ENCODE measurements at regions not wholly inside any gene's neighbourhood (a gene's known extent, or its start where the extent isn't known, plus 50 kb on each side); places are given as distances from the start of the nearest gene placed in this dataset.
A peak's percentile ranks its signal among the peaks of the same experiment; 100 is the strongest.

DNA sequence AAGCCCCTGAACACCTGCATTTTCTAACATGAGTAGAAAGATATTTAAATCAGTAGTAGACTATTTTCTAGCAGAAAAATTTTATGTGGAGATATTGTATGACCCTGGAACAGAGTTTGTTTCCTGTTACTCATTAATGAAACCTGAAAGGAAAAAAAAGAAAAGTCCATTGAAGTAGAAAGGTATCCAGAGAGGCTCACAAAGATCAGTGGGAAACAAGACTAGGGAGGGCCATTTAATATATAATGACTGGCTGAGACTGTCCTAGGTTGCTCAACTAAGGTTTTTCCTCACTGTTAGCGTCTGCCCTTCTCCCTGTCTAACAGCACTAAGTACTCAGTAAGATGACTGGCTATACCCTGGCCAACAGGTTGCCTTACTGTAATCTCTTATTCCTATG lies 788.6 kb downstream of the GLUD2 start:
- no peak for DNase-seq (ENCODE audit: unreplicated experiment)
- no peaks in the 10 kb centered on the region for H3K36me3 Mint-ChIP-seq (ENCODE audit: insufficient read depth, unreplicated experiment)
- H3K27me3 Mint-ChIP-seq (ENCODE audit: insufficient read depth, unreplicated experiment): no peaks in the 10 kb centered on the region
- POLR2A ChIA-PET: no interaction called here
- H3K4me1 Mint-ChIP-seq (ENCODE audit: insufficient read depth, unreplicated experiment): no peaks in the 10 kb centered on the region
- BruUV-seq (replicated peaks): no TSS peak
- TF ChIP-seq, protein P1, sequence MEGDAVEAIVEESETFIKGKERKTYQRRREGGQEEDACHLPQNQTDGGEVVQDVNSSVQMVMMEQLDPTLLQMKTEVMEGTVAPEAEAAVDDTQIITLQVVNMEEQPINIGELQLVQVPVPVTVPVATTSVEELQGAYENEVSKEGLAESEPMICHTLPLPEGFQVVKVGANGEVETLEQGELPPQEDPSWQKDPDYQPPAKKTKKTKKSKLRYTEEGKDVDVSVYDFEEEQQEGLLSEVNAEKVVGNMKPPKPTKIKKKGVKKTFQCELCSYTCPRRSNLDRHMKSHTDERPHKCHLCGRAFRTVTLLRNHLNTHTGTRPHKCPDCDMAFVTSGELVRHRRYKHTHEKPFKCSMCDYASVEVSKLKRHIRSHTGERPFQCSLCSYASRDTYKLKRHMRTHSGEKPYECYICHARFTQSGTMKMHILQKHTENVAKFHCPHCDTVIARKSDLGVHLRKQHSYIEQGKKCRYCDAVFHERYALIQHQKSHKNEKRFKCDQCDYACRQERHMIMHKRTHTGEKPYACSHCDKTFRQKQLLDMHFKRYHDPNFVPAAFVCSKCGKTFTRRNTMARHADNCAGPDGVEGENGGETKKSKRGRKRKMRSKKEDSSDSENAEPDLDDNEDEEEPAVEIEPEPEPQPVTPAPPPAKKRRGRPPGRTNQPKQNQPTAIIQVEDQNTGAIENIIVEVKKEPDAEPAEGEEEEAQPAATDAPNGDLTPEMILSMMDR (IDR thresholded peaks at IDR 0.05; ENCODE audit: unreplicated experiment): no peak
- CTCF ChIA-PET: no interaction called here
- intact Hi-C loops (cut with micrococcal nuclease): no loop called here
- no peak overlapping the region for H3K27ac Mint-ChIP-seq (ENCODE audit: low read depth, unreplicated experiment)
- no peak overlapping the region for H3K4me3 Mint-ChIP-seq (ENCODE audit: unreplicated experiment)
- H3K9me3 Mint-ChIP-seq (ENCODE audit: unreplicated experiment): peaks cover 8% of the 10 kb centered on the region

DNA sequence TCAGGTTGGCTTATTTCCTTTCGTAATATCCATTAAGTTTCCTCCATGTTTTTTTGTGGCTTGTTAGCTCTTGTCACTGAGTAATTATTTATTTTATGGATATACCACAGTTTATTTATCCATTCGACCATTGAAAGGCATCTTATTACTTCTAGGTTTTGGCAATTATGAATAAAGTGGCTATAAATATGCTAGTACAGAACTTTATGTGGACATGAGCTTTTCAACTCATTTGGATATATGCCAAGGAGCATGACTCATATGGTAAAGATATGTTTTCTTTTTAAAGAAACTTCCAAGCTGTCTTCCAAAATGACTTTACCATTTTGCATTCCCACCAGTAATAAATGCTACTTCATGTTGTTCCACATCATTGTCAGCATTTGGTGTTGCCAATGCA lies 803.6 kb downstream of the GLUD2 start:
- peak; percentile 61 for DNase-seq (ENCODE audit: unreplicated experiment)
- no peaks in the 10 kb centered on the region for H3K4me1 Mint-ChIP-seq (ENCODE audit: insufficient read depth, unreplicated experiment)
- CTCF ChIA-PET: interaction anchor here (0.6 to 0.7 kb wide), 2 partner anchors 544 to 1561 kb away, joined by 4 read pairs; no protein-coding TSS in a partner anchor
- no peak overlapping the region for H3K27ac Mint-ChIP-seq (ENCODE audit: low read depth, unreplicated experiment)
- no peaks in the 10 kb centered on the region for H3K36me3 Mint-ChIP-seq (ENCODE audit: insufficient read depth, unreplicated experiment)
- BruUV-seq (replicated peaks): no TSS peak
- POLR2A ChIA-PET: interaction anchor here (0.6 kb wide), 1 partner anchor 47 kb away, joined by 3 read pairs; no protein-coding TSS in a partner anchor
- H3K27me3 Mint-ChIP-seq (ENCODE audit: insufficient read depth, unreplicated experiment): no peaks in the 10 kb centered on the region
- TF ChIP-seq, protein P1 (IDR thresholded peaks at IDR 0.05; ENCODE audit: unreplicated experiment): no peak
- peaks cover 29% of the 10 kb centered on the region for H3K9me3 Mint-ChIP-seq (ENCODE audit: unreplicated experiment)
- intact Hi-C loops (cut with micrococcal nuclease): no loop called here
- H3K4me3 Mint-ChIP-seq (ENCODE audit: unreplicated experiment): no peak overlapping the region

- DNase-seq (ENCODE audit: unreplicated experiment): no peak
- BruUV-seq (replicated peaks): no TSS peak
- CTCF ChIA-PET: no interaction called here
- TF ChIP-seq, protein P1 (IDR thresholded peaks at IDR 0.05; ENCODE audit: unreplicated experiment): no peak
- intact Hi-C loops (cut with micrococcal nuclease): no loop called here
- H3K4me3 Mint-ChIP-seq (ENCODE audit: unreplicated experiment): no peak overlapping the region
- no peaks in the 10 kb centered on the region for H3K36me3 Mint-ChIP-seq (ENCODE audit: insufficient read depth, unreplicated experiment)
- H3K27ac Mint-ChIP-seq (ENCODE audit: low read depth, unreplicated experiment): no peak overlapping the region
- H3K4me1 Mint-ChIP-seq (ENCODE audit: insufficient read depth, unreplicated experiment): no peaks in the 10 kb centered on the region
- POLR2A ChIA-PET: no interaction called here
- H3K27me3 Mint-ChIP-seq (ENCODE audit: insufficient read depth, unreplicated experiment): no peaks in the 10 kb centered on the region
- peaks cover 13% of the 10 kb centered on the region for H3K9me3 Mint-ChIP-seq (ENCODE audit: unreplicated experiment)
These were observed 806.6 kb downstream of the GLUD2 start for GRCh38 chrX:121853762-121854613.

- no peaks in the 10 kb centered on the region for H3K4me1 Mint-ChIP-seq (ENCODE audit: insufficient read depth, unreplicated experiment)
- DNase-seq (ENCODE audit: unreplicated experiment): no peak
- H3K27ac Mint-ChIP-seq (ENCODE audit: low read depth, unreplicated experiment): no peak overlapping the region
- TF ChIP-seq, protein P1 (IDR thresholded peaks at IDR 0.05; ENCODE audit: unreplicated experiment): no peak
- no peaks in the 10 kb centered on the region for H3K36me3 Mint-ChIP-seq (ENCODE audit: insufficient read depth, unreplicated experiment)
- peaks cover 8% of the 10 kb centered on the region for H3K9me3 Mint-ChIP-seq (ENCODE audit: unreplicated experiment)
- no peak overlapping the region for H3K4me3 Mint-ChIP-seq (ENCODE audit: unreplicated experiment)
- CTCF ChIA-PET: no interaction called here
- no TSS peak for BruUV-seq (replicated peaks)
- POLR2A ChIA-PET: no interaction called here
- no peaks in the 10 kb centered on the region for H3K27me3 Mint-ChIP-seq (ENCODE audit: insufficient read depth, unreplicated experiment)
- intact Hi-C loops (cut with micrococcal nuclease): no loop called here
These were observed 807.2 kb downstream of the GLUD2 start for GRCh38 chrX:121854614-121854911.
